Embryonic facial prominence (tissue), 1 donor: ENCODE measurements at regions not wholly inside any gene's neighbourhood (a gene's known extent, or its start where the extent isn't known, plus 50 kb on each side); places are given as distances from the start of the nearest gene placed in this dataset.
A peak's percentile ranks its signal among the peaks of the same experiment; 100 is the strongest.
"Not testable (repeated sequence)": the region's sequence is repeated elsewhere in the genome, so short reads cannot be mapped to it uniquely, and the experiment has no call there.

Experiments
- DNase-seq: peaks from one replicate; pipeline ENCODE4 v3.0.0-alpha.2; 2016; ENCODE audit errors: extremely low spot score

DNA sequence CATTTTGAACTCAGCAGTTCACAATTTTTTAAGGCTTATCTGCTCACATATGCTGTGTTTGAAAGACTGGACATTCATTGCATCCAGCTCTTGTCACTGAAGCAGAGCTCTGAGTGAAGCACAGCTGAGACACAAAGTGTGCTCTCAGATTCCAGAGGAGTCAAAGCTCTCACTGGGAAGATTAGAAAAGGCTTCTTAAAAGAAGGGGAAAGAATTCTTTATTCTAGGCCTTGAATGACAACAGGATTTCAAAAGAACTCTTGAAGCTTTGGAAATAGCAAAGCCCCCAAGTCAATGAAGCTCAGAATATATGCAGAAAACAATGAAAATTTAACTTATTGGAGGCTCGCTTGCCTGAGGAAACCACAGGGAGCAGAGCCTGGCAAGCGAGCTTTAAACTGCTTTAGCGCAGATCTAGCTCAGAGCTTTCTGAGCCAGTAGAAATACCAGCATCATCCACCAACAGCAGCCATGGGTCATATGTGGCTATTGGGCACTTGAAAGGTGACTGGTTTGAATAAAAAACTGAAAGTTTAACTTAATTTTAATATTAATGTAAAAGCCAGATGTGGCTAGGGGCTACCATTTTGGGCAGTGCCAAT lies 369.7 kb downstream of the OSR1 start:
- DNase-seq, result no peak

DNA sequence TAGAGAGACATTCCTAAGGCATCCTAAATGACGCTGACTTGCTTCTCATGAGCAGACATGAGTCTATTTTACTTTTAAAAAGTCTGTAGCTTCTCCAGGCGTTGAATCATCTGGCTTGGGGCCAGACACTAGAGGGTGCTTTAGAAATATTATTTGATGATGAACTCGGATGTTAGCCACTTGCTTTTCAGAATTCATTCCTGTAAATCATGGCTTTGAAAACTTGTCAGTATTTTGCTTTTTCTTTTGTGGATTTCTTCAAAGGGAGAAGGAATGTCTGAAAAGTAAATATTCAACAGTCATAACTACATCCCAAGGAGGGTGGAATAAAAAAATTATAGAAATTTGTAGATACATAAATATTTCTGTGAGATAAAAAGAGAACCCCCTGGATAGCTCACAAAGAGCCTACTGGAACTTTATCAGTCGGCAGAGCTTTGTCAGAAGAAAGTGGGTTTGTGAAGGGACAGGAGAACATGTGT lies 370.8 kb downstream of the OSR1 start:
- peak; percentile 25 for DNase-seq

GRCh38 chr2:18987016-18987415 lies 371.4 kb downstream of the OSR1 start:
- no peak for DNase-seq

- DNase-seq, result no peak
Observed at GRCh38 chr2:18986046-18986445, 372.4 kb downstream of the OSR1 start.

- DNase-seq, result no peak
Observed at GRCh38 chr2:18980786-18981430, 377.5 kb downstream of the OSR1 start.

- DNase-seq, result no peak
Observed at GRCh38 chr2:18980104-18980785, 378.2 kb downstream of the OSR1 start.

- no peak for DNase-seq
Observed at GRCh38 chr2:18977409-18977808, 381.0 kb downstream of the OSR1 start.

GRCh38 chr2:18976168-18976961 lies 382.1 kb downstream of the OSR1 start:
- no peak for DNase-seq

- no peak for DNase-seq
Observed at GRCh38 chr2:18975506-18976167, 382.8 kb downstream of the OSR1 start.

GRCh38 chr2:18971628-18972027 lies 382.3 kb upstream of the NT5C1B start:
- DNase-seq, result no peak

GRCh38 chr2:18971069-18971378 lies 381.7 kb upstream of the NT5C1B start:
- no peak for DNase-seq

DNA sequence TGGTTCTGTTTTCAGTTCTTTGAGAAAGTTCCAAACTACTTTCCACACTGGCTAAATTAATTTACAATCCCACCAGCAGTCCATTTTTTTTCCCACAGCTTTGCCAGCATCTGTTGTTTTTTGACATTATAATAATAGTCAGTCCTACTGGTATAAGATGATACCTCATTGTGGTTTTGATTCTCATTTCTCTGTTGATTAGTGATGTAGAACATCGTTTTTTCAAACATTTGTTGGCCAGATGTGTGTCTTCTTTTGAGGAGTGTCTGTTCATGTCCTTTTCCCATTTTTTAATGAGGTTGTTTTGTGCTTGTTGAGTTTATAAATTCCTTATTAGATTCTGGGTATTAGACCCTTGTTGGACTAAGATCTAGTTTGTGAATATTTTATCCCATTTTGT lies 376.8 kb upstream of the NT5C1B start:
- DNase-seq, result no peak

- not testable (repeated sequence) for DNase-seq
Observed at GRCh38 chr2:18963739-18964256, 374.4 kb upstream of the NT5C1B start.

- no peak for DNase-seq
Observed at GRCh38 chr2:18961991-18962421, 372.6 kb upstream of the NT5C1B start.

GRCh38 chr2:18959952-18960717 lies 370.8 kb upstream of the NT5C1B start:
- no peak for DNase-seq

- no peak for DNase-seq
Observed at GRCh38 chr2:18959200-18959599, 369.8 kb upstream of the NT5C1B start.

- DNase-seq, result no peak
Observed at GRCh38 chr2:18957909-18958308, 368.5 kb upstream of the NT5C1B start.

- no peak for DNase-seq
Observed at GRCh38 chr2:18950361-18950851, 361.0 kb upstream of the NT5C1B start.

- no peak for DNase-seq
Observed at GRCh38 chr2:18949871-18950270, 360.5 kb upstream of the NT5C1B start.

DNA sequence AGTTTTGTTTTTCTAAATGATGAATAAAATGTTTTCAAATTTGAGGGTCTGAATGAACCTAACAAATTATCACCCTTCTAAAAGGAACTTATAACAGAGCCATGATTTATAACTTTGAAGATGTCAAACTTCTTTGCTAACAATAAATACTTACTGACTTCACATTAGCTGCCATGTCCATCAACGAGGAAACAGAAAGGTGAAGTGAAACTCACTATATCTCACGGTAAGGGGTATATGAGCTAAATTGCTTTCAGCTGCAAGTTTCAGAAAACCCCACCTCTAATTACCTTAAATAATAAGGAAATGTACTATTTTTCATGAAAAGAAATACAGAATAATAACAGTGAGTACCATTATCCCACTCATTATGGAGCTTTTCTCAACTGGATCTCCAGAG lies 350.8 kb upstream of the NT5C1B start:
- DNase-seq, result no peak

- not testable (repeated sequence) for DNase-seq
Observed at GRCh38 chr2:18939740-18940139, 350.4 kb upstream of the NT5C1B start.
